CD4-positive, alpha-beta memory T cell (primary cell): ENCODE measurements at regions not wholly inside any gene's neighbourhood (a gene's known extent, or its start where the extent isn't known, plus 50 kb on each side); places are given as distances from the start of the nearest gene placed in this dataset.

ENCODE experiments used
- CTCF ChIA-PET: fragments of 350-600 bp; sonication (Branson Sonifier 250); formaldehyde crosslinking; loops from one replicate; lab custom pipeline; 2021; ENCODE audit warnings: inconsistent platforms; ENCODE audit not compliant: partially characterized antibody; lab: Charles Lee
- POLR2A ChIA-PET: fragments of 350-600 bp; sonication (Branson Sonifier 250); formaldehyde crosslinking; loops from one replicate; lab custom pipeline; 2021; ENCODE audit not compliant: partially characterized antibody; lab: Charles Lee
- DNase-seq, 5 donors: peaks; one replicate each; pipeline versions ENCODE4 v3.0.0 to v3.0.0-alpha.2; 2020 to 2022; ENCODE audit warnings: mixed read lengths in 1 of 5
- H3K27ac ChIP-seq: one replicate; pipeline ENCODE4 v1.7.0; 2013; ENCODE audit warnings: low read depth, low read length
- H3K27me3 ChIP-seq: 2 replicates; pipeline ENCODE4 v1.7.0; 2013; ENCODE audit warnings: mild to moderate bottlenecking, low read length, moderate library complexity; ENCODE audit not compliant: insufficient read depth
- H3K36me3 ChIP-seq: 2 replicates; pipeline ENCODE4 v1.7.0; 2013; ENCODE audit warnings: mild to moderate bottlenecking, low read length, moderate library complexity; ENCODE audit not compliant: insufficient read depth
- H3K4me1 ChIP-seq: 2 replicates; pipeline ENCODE4 v1.7.0; 2013; ENCODE audit warnings: mild to moderate bottlenecking, low read length, moderate library complexity; ENCODE audit not compliant: insufficient read depth
- H3K4me3 ChIP-seq, 2 donors: one replicate each; pipeline ENCODE4 v1.7.0; 2013; ENCODE audit warnings: low read length in 2 of 2, mild to moderate bottlenecking in 1 of 2
- H3K9me3 ChIP-seq, 2 donors: one replicate each; pipeline ENCODE4 v1.7.0; 2013; ENCODE audit warnings: low read length in 2 of 2, control low read depth in 1 of 2; ENCODE audit not compliant: control insufficient read depth in 1 of 2
- H3K27ac Mint-ChIP-seq, 7 donors: one replicate each; pipeline ENCODE4 v1.8.0; 2020 to 2021; ENCODE audit warnings: mixed read lengths in 7 of 7, mild to moderate bottlenecking in 6 of 7, inconsistent platforms in 3 of 7, moderate library complexity in 3 of 7
- H3K27me3 Mint-ChIP-seq, 2 donors: one replicate each; pipeline ENCODE4 v1.8.0; 2020 to 2021; ENCODE audit warnings: mixed read lengths in 2 of 2
- H3K36me3 Mint-ChIP-seq, 2 donors: one replicate each; pipeline ENCODE4 v1.8.0; 2020 to 2021; ENCODE audit warnings: mixed read lengths in 2 of 2, inconsistent platforms in 1 of 2, mild to moderate bottlenecking in 1 of 2
- H3K4me1 Mint-ChIP-seq, 4 donors: one replicate each; pipeline ENCODE4 v1.8.0; 2020 to 2021; ENCODE audit warnings: mixed read lengths in 4 of 4, mild to moderate bottlenecking in 1 of 4
- H3K4me3 Mint-ChIP-seq, 8 donors: one replicate each; pipeline ENCODE4 v1.8.0; 2020 to 2021; ENCODE audit warnings: mixed read lengths in 8 of 8, mild to moderate bottlenecking in 7 of 8, moderate library complexity in 6 of 8, inconsistent platforms in 3 of 8
- H3K9me3 Mint-ChIP-seq, 8 donors: one replicate each; pipeline ENCODE4 v1.8.0; 2020 to 2021; ENCODE audit warnings: mixed read lengths in 8 of 8, mild to moderate bottlenecking in 5 of 8, inconsistent platforms in 3 of 8, moderate library complexity in 1 of 8
- intact Hi-C: fragments of 100-400 bp; cut with micrococcal nuclease; formaldehyde crosslinking; loops from one replicate; pipeline ENCODE4 v1.15.1; 2023

DNA sequence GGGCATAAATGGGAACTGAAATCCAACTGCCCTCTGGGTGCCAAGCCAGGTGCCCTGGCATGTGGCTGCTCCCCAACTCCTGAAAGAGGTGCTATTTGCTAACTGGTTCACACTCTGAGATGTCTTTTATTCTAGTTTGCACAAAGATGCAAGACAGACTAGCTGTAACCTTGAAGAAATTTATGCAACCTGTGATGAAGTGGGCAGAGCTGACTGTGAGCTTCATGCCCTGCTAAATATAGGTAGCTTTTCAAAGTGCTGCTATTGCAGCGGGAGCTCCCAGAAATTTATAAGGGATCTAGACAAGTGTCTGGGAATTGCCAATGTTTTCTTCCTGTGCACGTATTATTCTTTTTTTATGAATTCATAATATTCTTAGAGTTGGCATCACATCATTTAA lies 517.5 kb downstream of the RNF144B start:
- Histone ChIP-seq H3K4me1 (no peaks in the 10 kb centered on the region), H3K9me3 (no peaks in the 10 kb centered on the region), H3K4me3 (no peak overlapping the region), H3K27me3 (no peaks in the 10 kb centered on the region), H3K36me3 (no peaks in the 10 kb centered on the region), H3K27ac (no peak overlapping the region)
- ChIA-PET POLR2A (no interaction called here), CTCF (no interaction called here)
- Mint-ChIP-seq H3K9me3 (peaks cover 0 to 11% (median 2%) of the 10 kb centered on the region in 8 donors), H3K27ac (no peak overlapping the region), H3K27me3 (no peaks in the 10 kb centered on the region), H3K4me3 (no peak overlapping the region), H3K4me1 (no peaks in the 10 kb centered on the region), H3K36me3 (no peaks in the 10 kb centered on the region)
- DNase-seq = no peak
- intact Hi-C loops = no loop called here

DNA sequence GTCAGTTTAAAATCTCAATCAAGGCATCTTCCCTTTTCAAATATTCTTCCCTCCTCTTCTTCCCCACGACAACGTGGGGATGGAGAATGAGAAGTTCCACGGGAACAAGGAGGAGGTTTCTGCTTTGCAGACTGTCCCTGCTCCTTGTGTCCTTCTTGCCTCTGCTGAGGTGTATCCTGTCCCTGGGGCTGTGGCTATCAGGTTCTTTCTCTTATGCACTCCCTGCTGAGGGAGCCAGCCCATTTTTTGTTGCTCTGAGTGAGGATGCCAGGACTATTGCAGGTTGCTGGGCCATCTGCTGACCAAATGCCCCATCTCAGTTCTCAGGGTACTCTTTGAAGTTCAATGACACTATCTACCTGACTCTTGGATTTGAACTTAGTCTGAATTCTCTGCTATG lies 533.6 kb downstream of the RNF144B start:
- Mint-ChIP-seq H3K27ac (no peak overlapping the region), H3K4me3 (no peak overlapping the region), H3K27me3 (no peaks in the 10 kb centered on the region), H3K36me3 (no peaks in the 10 kb centered on the region), H3K4me1 (no peaks in the 10 kb centered on the region), H3K9me3 (peaks cover 0 to 9% (median 3%) of the 10 kb centered on the region in 8 donors)
- Histone ChIP-seq H3K36me3 (no peaks in the 10 kb centered on the region), H3K27ac (no peak overlapping the region), H3K4me3 (no peak overlapping the region), H3K4me1 (no peaks in the 10 kb centered on the region), H3K27me3 (no peaks in the 10 kb centered on the region), H3K9me3 (no peaks in the 10 kb centered on the region)
- no peak for DNase-seq
- POLR2A ChIA-PET = no interaction called here
- intact Hi-C loops = no loop called here
- CTCF ChIA-PET = no interaction called here

DNA sequence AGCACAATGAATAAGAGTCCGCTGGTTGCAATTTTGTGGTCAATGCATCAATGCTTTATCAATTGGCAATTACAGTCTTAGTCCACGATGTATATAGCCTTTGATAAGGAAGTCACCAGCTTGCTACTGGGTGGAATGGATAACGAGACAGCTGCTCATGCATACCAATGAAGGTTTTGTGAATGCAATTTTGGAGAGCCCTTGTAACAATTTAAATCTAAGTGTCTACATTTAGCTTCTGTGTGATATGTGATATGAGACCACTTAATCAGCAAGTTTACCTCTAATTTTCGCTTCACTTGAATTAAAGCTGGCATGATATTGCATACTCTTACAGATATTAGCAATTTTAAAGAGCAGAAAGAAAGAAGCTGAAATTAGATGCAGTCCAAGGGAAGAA lies 543.9 kb downstream of the RNF144B start:
- ChIA-PET CTCF (no interaction called here), POLR2A (no interaction called here)
- no peaks in the 10 kb centered on the region for H3K27me3 Mint-ChIP-seq
- H3K9me3 ChIP-seq = peaks cover 0 to 3% of the 10 kb centered on the region in 2 donors
- no peak overlapping the region for H3K27ac Mint-ChIP-seq
- no peak overlapping the region for H3K4me3 Mint-ChIP-seq
- no peak overlapping the region for H3K27ac ChIP-seq
- H3K9me3 Mint-ChIP-seq = peaks cover 0 to 9% (median 4%) of the 10 kb centered on the region in 8 donors
- intact Hi-C loops = no loop called here
- H3K27me3 ChIP-seq = no peaks in the 10 kb centered on the region
- no peaks in the 10 kb centered on the region for H3K4me1 ChIP-seq
- H3K36me3 ChIP-seq = no peaks in the 10 kb centered on the region
- no peaks in the 10 kb centered on the region for H3K36me3 Mint-ChIP-seq
- H3K4me3 ChIP-seq = no peak overlapping the region
- DNase-seq = no peak
- no peaks in the 10 kb centered on the region for H3K4me1 Mint-ChIP-seq

DNA sequence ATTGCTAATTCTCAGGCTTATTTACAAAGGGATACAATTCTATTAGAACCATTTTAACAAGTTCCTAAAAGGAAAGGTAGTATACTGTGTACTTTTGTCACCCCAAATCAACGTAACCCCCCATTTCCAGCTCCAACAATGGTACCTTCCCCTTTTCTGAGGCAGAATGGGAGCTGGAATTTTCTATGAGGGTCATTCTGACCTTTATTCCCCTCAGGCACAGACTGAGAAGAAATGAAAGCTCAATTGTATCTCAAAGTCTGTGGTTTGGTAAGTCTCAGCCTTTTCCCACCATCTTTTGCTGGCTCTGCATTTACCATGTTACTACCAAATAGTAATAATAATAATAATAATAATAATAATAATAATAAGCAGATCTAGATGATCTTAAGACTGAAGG lies 571.0 kb downstream of the RNF144B start:
- Mint-ChIP-seq H3K4me3 (no peak overlapping the region), H3K4me1 (no peaks in the 10 kb centered on the region), H3K27me3 (no peaks in the 10 kb centered on the region), H3K9me3 (peaks cover 0 to 10% (median 4%) of the 10 kb centered on the region in 8 donors), H3K36me3 (no peaks in the 10 kb centered on the region), H3K27ac (no peak overlapping the region)
- DNase-seq = no peak
- intact Hi-C loops = no loop called here
- H3K4me1 ChIP-seq = no peaks in the 10 kb centered on the region
- H3K27ac ChIP-seq = no peak overlapping the region
- H3K9me3 ChIP-seq = no peaks in the 10 kb centered on the region
- H3K4me3 ChIP-seq = no peak overlapping the region
- ChIA-PET CTCF (no interaction called here), POLR2A (no interaction called here)
- no peaks in the 10 kb centered on the region for H3K36me3 ChIP-seq
- H3K27me3 ChIP-seq = no peaks in the 10 kb centered on the region

DNA sequence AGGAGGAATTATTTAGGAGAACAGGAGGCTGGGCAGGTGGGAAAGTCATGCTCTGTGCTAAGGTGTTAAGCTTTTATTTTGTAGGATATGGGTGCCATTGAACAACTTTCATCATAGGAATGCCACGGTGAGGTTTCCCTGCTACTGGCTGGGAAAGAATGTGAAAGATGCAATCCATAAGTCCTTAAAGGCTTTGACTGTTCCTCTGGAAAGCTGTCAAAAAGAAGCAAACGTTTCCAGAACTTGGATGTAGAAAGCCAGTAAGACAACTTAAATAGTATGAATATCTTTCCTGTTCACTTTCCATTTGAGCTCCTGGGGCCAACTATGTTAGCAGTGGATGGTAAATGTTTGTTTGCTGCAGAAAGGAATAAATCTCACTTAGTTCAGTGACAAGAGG lies 574.4 kb downstream of the RNF144B start:
- Mint-ChIP-seq H3K36me3 (no peaks in the 10 kb centered on the region), H3K4me3 (no peak overlapping the region), H3K27me3 (no peaks in the 10 kb centered on the region), H3K27ac (no peak overlapping the region), H3K9me3 (peaks cover 2 to 14% (median 5%) of the 10 kb centered on the region in 8 donors), H3K4me1 (no peaks in the 10 kb centered on the region)
- no peak for DNase-seq
- Histone ChIP-seq H3K27me3 (no peaks in the 10 kb centered on the region), H3K4me1 (no peaks in the 10 kb centered on the region), H3K36me3 (no peaks in the 10 kb centered on the region), H3K9me3 (no peaks in the 10 kb centered on the region), H3K27ac (no peak overlapping the region), H3K4me3 (no peak overlapping the region)
- ChIA-PET POLR2A (no interaction called here), CTCF (no interaction called here)
- intact Hi-C loops = no loop called here

DNA sequence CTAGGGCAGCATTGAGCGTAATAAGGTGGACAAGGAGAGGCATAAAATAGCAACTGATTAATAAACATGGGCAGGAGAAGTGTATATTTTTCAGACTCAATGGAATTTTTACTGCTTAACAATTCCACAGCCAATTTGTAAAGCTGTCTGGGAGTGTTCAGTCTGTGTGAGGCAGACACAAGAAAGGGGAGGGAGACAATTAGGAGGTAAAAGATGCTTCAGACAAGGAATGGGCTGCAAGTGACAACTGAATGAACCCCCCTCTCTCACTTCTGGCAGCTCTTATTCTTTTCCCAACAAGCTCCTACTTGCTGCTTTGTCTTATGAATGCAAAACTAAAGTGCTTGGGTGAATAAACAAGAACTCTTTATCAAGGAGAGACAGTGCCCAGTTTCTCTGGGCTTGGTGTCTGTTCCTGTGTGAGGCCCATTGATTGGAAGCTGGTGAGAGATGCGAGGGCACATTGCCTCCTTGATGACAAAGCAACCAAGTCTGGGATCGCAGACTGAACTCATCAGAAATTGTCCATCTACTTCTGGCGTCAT lies 575.3 kb downstream of the RNF144B start:
- H3K9me3 Mint-ChIP-seq = peaks cover 0 to 11% (median 5%) of the 10 kb centered on the region in 8 donors
- no peaks in the 10 kb centered on the region for H3K36me3 Mint-ChIP-seq
- Histone ChIP-seq H3K27ac (no peak overlapping the region), H3K9me3 (no peaks in the 10 kb centered on the region), H3K36me3 (no peaks in the 10 kb centered on the region), H3K27me3 (no peaks in the 10 kb centered on the region), H3K4me3 (no peak overlapping the region), H3K4me1 (no peaks in the 10 kb centered on the region)
- POLR2A ChIA-PET = no interaction called here
- no peaks in the 10 kb centered on the region for H3K4me1 Mint-ChIP-seq
- H3K27me3 Mint-ChIP-seq = no peaks in the 10 kb centered on the region
- DNase-seq = no peak
- intact Hi-C loops = no loop called here
- CTCF ChIA-PET = no interaction called here
- no peak overlapping the region for H3K4me3 Mint-ChIP-seq
- H3K27ac Mint-ChIP-seq = no peak overlapping the region

DNA sequence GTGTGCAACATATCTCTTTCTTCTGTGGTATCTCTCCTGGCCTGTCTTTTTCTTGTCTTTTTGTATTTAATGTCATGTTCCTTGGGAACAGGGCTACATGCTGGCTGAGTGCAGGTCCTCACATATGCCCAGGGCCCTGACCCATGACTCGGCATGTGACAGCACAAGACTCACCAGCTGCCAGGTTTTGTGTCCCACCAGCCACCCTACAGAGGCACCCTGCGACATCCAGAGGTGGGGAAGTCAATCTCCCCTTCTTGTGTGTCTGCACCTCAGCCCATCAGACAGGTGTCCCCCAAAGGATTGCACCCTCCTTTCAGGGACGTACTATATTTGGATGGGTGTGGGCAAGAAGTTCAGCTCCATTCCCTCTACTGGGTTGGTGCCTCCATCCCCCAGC lies 576.3 kb downstream of the RNF144B start:
- H3K9me3 ChIP-seq = no peaks in the 10 kb centered on the region
- Mint-ChIP-seq H3K4me3 (no peak overlapping the region), H3K27ac (no peak overlapping the region), H3K9me3 (peaks cover 4 to 14% (median 8%) of the 10 kb centered on the region in 8 donors), H3K27me3 (no peaks in the 10 kb centered on the region), H3K36me3 (no peaks in the 10 kb centered on the region), H3K4me1 (no peaks in the 10 kb centered on the region)
- CTCF ChIA-PET = no interaction called here
- POLR2A ChIA-PET = no interaction called here
- no peaks in the 10 kb centered on the region for H3K36me3 ChIP-seq
- H3K27ac ChIP-seq = no peak overlapping the region
- H3K4me3 ChIP-seq = no peak overlapping the region
- no peaks in the 10 kb centered on the region for H3K4me1 ChIP-seq
- no peaks in the 10 kb centered on the region for H3K27me3 ChIP-seq
- DNase-seq = no peak
- intact Hi-C loops = no loop called here

DNA sequence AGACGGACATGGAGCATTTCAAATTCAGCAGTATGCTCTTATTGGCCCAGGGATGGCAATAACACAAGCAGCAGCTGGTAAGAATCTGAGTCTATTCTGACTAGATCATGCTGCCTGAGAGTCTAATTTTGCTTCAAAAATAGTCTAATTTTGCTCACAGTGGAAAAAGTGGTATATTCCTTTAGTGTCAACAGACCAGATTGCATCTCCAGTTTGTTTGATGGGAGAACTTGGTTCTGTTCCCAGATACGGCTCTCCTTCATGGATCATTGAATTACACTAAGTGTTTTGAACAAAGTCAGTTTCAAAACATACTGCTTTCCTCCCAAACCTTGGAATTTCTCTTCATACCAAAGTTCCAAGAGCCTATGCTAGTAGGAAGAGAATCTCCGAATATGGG lies 586.1 kb downstream of the RNF144B start:
- no peak overlapping the region for H3K27ac Mint-ChIP-seq
- intact Hi-C loops = no loop called here

More for the DNA sequence above, 586.1 kb downstream of the RNF144B start:
- no peak for DNase-seq
- no peaks in the 10 kb centered on the region for H3K4me1 Mint-ChIP-seq
- POLR2A ChIA-PET = no interaction called here
- no peaks in the 10 kb centered on the region for H3K27me3 Mint-ChIP-seq
- peaks cover 0 to 8% (median 3%) of the 10 kb centered on the region in 8 donors for H3K9me3 Mint-ChIP-seq
- Histone ChIP-seq H3K36me3 (no peaks in the 10 kb centered on the region), H3K27ac (no peak overlapping the region), H3K9me3 (no peaks in the 10 kb centered on the region), H3K27me3 (no peaks in the 10 kb centered on the region), H3K4me1 (no peaks in the 10 kb centered on the region), H3K4me3 (no peak overlapping the region)
- no peaks in the 10 kb centered on the region for H3K36me3 Mint-ChIP-seq
- H3K4me3 Mint-ChIP-seq = no peak overlapping the region
- CTCF ChIA-PET = no interaction called here
